ENCODE measurements at regions not wholly inside any gene's neighbourhood (a gene's known extent, or its start where the extent isn't known, plus 50 kb on each side); places are given as distances from the start of the nearest gene placed in this dataset.
"Not testable (repeated sequence)": the region's sequence is repeated elsewhere in the genome, so short reads cannot be mapped to it uniquely, and the experiment has no call there.

GRCh38 chr5:101205065-101205464 is 302.0 kb upstream of the ST8SIA4 start:
- H3K27ac ChIP-seq (ENCODE audit: low read depth in 2 of 2, low read length in 1 of 2); H3F3A ChIP-seq (replicated peaks; ENCODE audit: insufficient read depth); H3K4me1 ChIP-seq (ENCODE audit: control insufficient read depth in 1 of 2, insufficient read depth in 2 of 2, low read depth in 1 of 2, low read length in 1 of 2); DNase-seq; H3K27me3 ChIP-seq (ENCODE audit: insufficient read depth); H3K9me2 ChIP-seq; H4K20me1 ChIP-seq (ENCODE audit: insufficient read depth); H3K9me3 ChIP-seq; H3K4me3 ChIP-seq (ENCODE audit: low read depth in 2 of 2, low read length in 1 of 2); H3K79me2 ChIP-seq (ENCODE audit: insufficient read depth); POLR2A ChIA-PET; H3K36me3 ChIP-seq (replicated peaks in 1 of 2; ENCODE audit: control insufficient read depth in 1 of 2, insufficient read depth in 2 of 2, low read length in 1 of 2); H2AFZ ChIP-seq (ENCODE audit: low read depth); H3K9ac ChIP-seq; H3K4me2 ChIP-seq: not testable (repeated sequence)
- 18% methylated on average over 3 of the region's 3 CpGs for WGBS (ENCODE audit: low lambda C conversion rate)
- CTCF ChIA-PET, result interaction anchor here (0.6 kb wide), 1 partner anchor 12 kb away, joined by 3 read pairs; no protein-coding TSS in a partner anchor

DNA sequence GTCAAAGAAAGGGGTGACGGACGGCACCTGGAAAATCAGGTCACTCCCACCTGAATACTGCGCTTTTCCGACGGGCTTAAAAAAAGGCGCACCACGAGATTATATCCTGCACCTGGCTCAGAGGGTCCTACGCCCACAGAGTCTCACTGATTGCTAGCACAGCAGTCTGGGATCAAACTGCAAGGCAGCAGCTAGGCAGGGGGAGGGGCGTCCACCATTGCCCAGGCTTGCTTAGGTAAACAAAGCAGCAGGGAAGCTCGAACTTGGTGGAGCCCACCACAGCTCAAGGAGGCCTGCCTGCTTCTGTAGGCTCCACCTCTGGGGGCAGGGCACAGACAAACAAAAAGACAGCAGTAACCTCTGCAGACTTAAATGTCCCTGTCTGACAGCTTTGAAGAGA is 277.3 kb upstream of the ST8SIA4 start:
- WGBS (ENCODE audit: low lambda C conversion rate), result 49% methylated on average over 7 of the region's 10 CpGs
- H3K9me3 ChIP-seq; H4K20me1 ChIP-seq (ENCODE audit: insufficient read depth); H3K9me2 ChIP-seq; CTCF ChIA-PET; POLR2A ChIA-PET; DNase-seq; H3K4me1 ChIP-seq (ENCODE audit: control insufficient read depth in 1 of 2, insufficient read depth in 2 of 2, low read depth in 1 of 2, low read length in 1 of 2); H3K27ac ChIP-seq (ENCODE audit: low read depth in 2 of 2, low read length in 1 of 2); H3K4me3 ChIP-seq (ENCODE audit: low read depth in 2 of 2, low read length in 1 of 2); H3K4me2 ChIP-seq; H3K27me3 ChIP-seq (ENCODE audit: insufficient read depth); H3K79me2 ChIP-seq (ENCODE audit: insufficient read depth); H3K36me3 ChIP-seq (replicated peaks in 1 of 2; ENCODE audit: control insufficient read depth in 1 of 2, insufficient read depth in 2 of 2, low read length in 1 of 2); H3K9ac ChIP-seq; H2AFZ ChIP-seq (ENCODE audit: low read depth); H3F3A ChIP-seq (replicated peaks; ENCODE audit: insufficient read depth): not testable (repeated sequence)

GRCh38 chr5:101176605-101177004 is 273.5 kb upstream of the ST8SIA4 start:
- no peaks in the 10 kb centered on the region for H3K79me2 ChIP-seq (ENCODE audit: insufficient read depth)
- no peak overlapping the region for H3K27ac ChIP-seq (ENCODE audit: low read depth in 2 of 2, low read length in 1 of 2)
- H3K9me3 ChIP-seq, result no peaks in the 10 kb centered on the region
- no peak overlapping the region for H3K4me3 ChIP-seq (ENCODE audit: low read depth in 2 of 2, low read length in 1 of 2)
- no peaks in the 10 kb centered on the region for H3K36me3 ChIP-seq (replicated peaks in 1 of 2; ENCODE audit: control insufficient read depth in 1 of 2, insufficient read depth in 2 of 2, low read length in 1 of 2)
- H3K27me3 ChIP-seq (ENCODE audit: insufficient read depth), result no peaks in the 10 kb centered on the region
- POLR2A ChIA-PET, result no interaction called here
- no peak for DNase-seq
- no peak overlapping the region for H3K4me2 ChIP-seq
- H3K9ac ChIP-seq, result no peak overlapping the region
- TF ChIP-seq RCOR1 (IDR thresholded peaks at IDR 0.05; ENCODE audit: low read length), result no peak
- no peak for TF ChIP-seq YY1 (IDR thresholded peaks at IDR 0.05; ENCODE audit: low read depth)
- TF ChIP-seq NRF1 (IDR thresholded peaks at IDR 0.05; ENCODE audit: low read depth, low read length), result no peak
- TF ChIP-seq CHD2 (IDR thresholded peaks at IDR 0.05; ENCODE audit: low read length, partially characterized antibody), result no peak
- TF ChIP-seq FOXM1 (IDR thresholded peaks at IDR 0.05; ENCODE audit: low read depth), result no peak
- no peak for TF ChIP-seq SMC3 (IDR thresholded peaks at IDR 0.05; ENCODE audit: low read depth, low read length)
- no peak for TF ChIP-seq TEAD4 (IDR thresholded peaks at IDR 0.05; ENCODE audit: borderline replicate concordance, insufficient read depth)
- no peak for TF ChIP-seq EZH2phosphoT487 (IDR thresholded peaks at IDR 0.05; ENCODE audit: borderline replicate concordance, low read depth)
- TF ChIP-seq IRF3 (IDR thresholded peaks at IDR 0.05; ENCODE audit: low read depth, low read length), result no peak
- no peak for TF ChIP-seq JUND (IDR thresholded peaks at IDR 0.05)
- TF ChIP-seq TAF1 (IDR thresholded peaks at IDR 0.05; ENCODE audit: borderline replicate concordance, low read depth, low read length), result no peak
- no peak for TF ChIP-seq POLR2AphosphoS5 (IDR thresholded peaks at IDR 0.05; ENCODE audit: low read depth, low read length)
- no peak for TF ChIP-seq MXI1 (IDR thresholded peaks at IDR 0.05; ENCODE audit: low read depth, low read length)
- TF ChIP-seq RAD21 (IDR thresholded peaks at IDR 0.05; ENCODE audit: low read length), result no peak
- TF ChIP-seq USF1 (IDR thresholded peaks at IDR 0.05; ENCODE audit: borderline replicate concordance, low read depth), result no peak
- no peak for TF ChIP-seq MEF2A (IDR thresholded peaks at IDR 0.05; ENCODE audit: borderline replicate concordance, low read depth)
- no peak for TF ChIP-seq GATA2 (CRISPR knock-in tag; IDR thresholded peaks at IDR 0.05)
- no peak for TF ChIP-seq ZBTB33 (IDR thresholded peaks at IDR 0.05; ENCODE audit: borderline replicate concordance, low read depth)
- 0% methylated on average over 1 of the region's 3 CpGs for WGBS (ENCODE audit: low lambda C conversion rate)
- no peak overlapping the region for H2AFZ ChIP-seq (ENCODE audit: low read depth)
- no peaks in the 10 kb centered on the region for H4K20me1 ChIP-seq (ENCODE audit: insufficient read depth)
- CTCF ChIA-PET, result no interaction called here
- no peaks in the 10 kb centered on the region for H3K4me1 ChIP-seq (ENCODE audit: control insufficient read depth in 1 of 2, insufficient read depth in 2 of 2, low read depth in 1 of 2, low read length in 1 of 2)
- no peaks in the 10 kb centered on the region for H3F3A ChIP-seq (replicated peaks; ENCODE audit: insufficient read depth)
- no peaks in the 10 kb centered on the region for H3K9me2 ChIP-seq

All from SK-N-SH (cell line).